ENCODE measurements at regions not wholly inside any gene's neighbourhood (a gene's known extent, or its start where the extent isn't known, plus 50 kb on each side); places are given as distances from the start of the nearest gene placed in this dataset.

- FAIRE-seq, result no peak
- DNase-seq (ENCODE audit: insufficient read length, low spot score), result no peak
- peak; percentile 46; the same call in 1 of the 2 replicates for TF ChIP-seq SPI1 (IDR thresholded peaks at IDR 0.05; ENCODE audit: low read depth, low read length)
- TF ChIP-seq POLR2AphosphoS5 (IDR thresholded peaks at IDR 0.05; ENCODE audit: low read depth, low read length), result no peak
Measured at GRCh38 chr7:20267482-20267881, 50.3 kb upstream of the MACC1 start.

- TF ChIP-seq TAF1 (IDR thresholded peaks at IDR 0.05; ENCODE audit: low read depth, low read length), result no peak
- no peak for TF ChIP-seq PAX5 (IDR thresholded peaks at IDR 0.05; ENCODE audit: insufficient read depth, low read length, severe bottlenecking)
- TF ChIP-seq POU2F2 (IDR thresholded peaks at IDR 0.05; ENCODE audit: low read depth, low read length), result no peak
- TF ChIP-seq POLR2AphosphoS5 (IDR thresholded peaks at IDR 0.05; ENCODE audit: low read depth, low read length), result no peak
- TF ChIP-seq POLR2A (IDR thresholded peaks at IDR 0.05; ENCODE audit: low read depth, low read length), result no peak
- no peak for TF ChIP-seq SPI1 (IDR thresholded peaks at IDR 0.05; ENCODE audit: low read depth, low read length)
- FAIRE-seq, result no peak
Measured at GRCh38 chr7:20268824-20269223, 51.6 kb upstream of the MACC1 start.

GRCh38 chr7:20269726-20270125 is 52.5 kb upstream of the MACC1 start:
- TF ChIP-seq PAX5 (IDR thresholded peaks at IDR 0.05; ENCODE audit: insufficient read depth, low read length, severe bottlenecking) (no peak), POU2F2 (IDR thresholded peaks at IDR 0.05; ENCODE audit: low read depth, low read length) (no peak), TAF1 (IDR thresholded peaks at IDR 0.05; ENCODE audit: low read depth, low read length) (no peak), POLR2AphosphoS5 (IDR thresholded peaks at IDR 0.05; ENCODE audit: low read depth, low read length) (no peak), POLR2A (IDR thresholded peaks at IDR 0.05; ENCODE audit: low read depth, low read length) (no peak), SPI1 (IDR thresholded peaks at IDR 0.05; ENCODE audit: low read depth, low read length) (no peak)
- no peak for DNase-seq (ENCODE audit: insufficient read length, low spot score)
- peak; percentile 9 for FAIRE-seq

More at GRCh38 chr7:20268824-20269223, 51.6 kb upstream of the MACC1 start:
- DNase-seq (ENCODE audit: insufficient read length, low spot score), result no peak

- FAIRE-seq, result no peak
- no peak for DNase-seq (ENCODE audit: insufficient read length, low spot score)
- TF ChIP-seq POLR2AphosphoS5 (IDR thresholded peaks at IDR 0.05; ENCODE audit: low read depth, low read length) (no peak), SPI1 (IDR thresholded peaks at IDR 0.05; ENCODE audit: low read depth, low read length) (no peak), PAX5 (IDR thresholded peaks at IDR 0.05; ENCODE audit: insufficient read depth, low read length, severe bottlenecking) (no peak), POU2F2 (IDR thresholded peaks at IDR 0.05; ENCODE audit: low read depth, low read length) (no peak), TAF1 (IDR thresholded peaks at IDR 0.05; ENCODE audit: low read depth, low read length) (no peak), POLR2A (IDR thresholded peaks at IDR 0.05; ENCODE audit: low read depth, low read length) (no peak)
Measured at GRCh38 chr7:20270371-20270770, 53.2 kb upstream of the MACC1 start.

- FAIRE-seq (peak; percentile 87), DNase-seq (ENCODE audit: insufficient read length, low spot score) (no peak)
- TF ChIP-seq POLR2AphosphoS5 (IDR thresholded peaks at IDR 0.05; ENCODE audit: low read depth, low read length), result no peak
- no peak for TF ChIP-seq PAX5 (IDR thresholded peaks at IDR 0.05; ENCODE audit: insufficient read depth, low read length, severe bottlenecking)
Measured at GRCh38 chr7:20270867-20271266, 53.7 kb upstream of the MACC1 start.

GRCh38 chr7:20275637-20276036 is 55.1 kb upstream of the ITGB8 start:
- TF ChIP-seq TAF1 (IDR thresholded peaks at IDR 0.05; ENCODE audit: low read depth, low read length), result no peak
- no peak for TF ChIP-seq POLR2A (IDR thresholded peaks at IDR 0.05; ENCODE audit: low read depth, low read length)
- TF ChIP-seq POU2F2 (IDR thresholded peaks at IDR 0.05; ENCODE audit: low read depth, low read length), result no peak
- no peak for TF ChIP-seq POLR2AphosphoS5 (IDR thresholded peaks at IDR 0.05; ENCODE audit: low read depth, low read length)
- no peak for TF ChIP-seq PAX5 (IDR thresholded peaks at IDR 0.05; ENCODE audit: insufficient read depth, low read length, severe bottlenecking)
- no peak for TF ChIP-seq SPI1 (IDR thresholded peaks at IDR 0.05; ENCODE audit: low read depth, low read length)
- DNase-seq (ENCODE audit: insufficient read length, low spot score), result no peak
- no peak for FAIRE-seq

- no peak for DNase-seq (ENCODE audit: insufficient read length, low spot score)
- TF ChIP-seq SPI1 (IDR thresholded peaks at IDR 0.05; ENCODE audit: low read depth, low read length) (no peak), TAF1 (IDR thresholded peaks at IDR 0.05; ENCODE audit: low read depth, low read length) (no peak), POU2F2 (IDR thresholded peaks at IDR 0.05; ENCODE audit: low read depth, low read length) (no peak), POLR2A (IDR thresholded peaks at IDR 0.05; ENCODE audit: low read depth, low read length) (no peak), PAX5 (IDR thresholded peaks at IDR 0.05; ENCODE audit: insufficient read depth, low read length, severe bottlenecking) (no peak), POLR2AphosphoS5 (IDR thresholded peaks at IDR 0.05; ENCODE audit: low read depth, low read length) (no peak)
- FAIRE-seq, result peak; percentile 69
Measured at GRCh38 chr7:20276705-20277472, 53.8 kb upstream of the ITGB8 start.

- DNase-seq (ENCODE audit: insufficient read length, low spot score) (no peak), FAIRE-seq (peak; percentile 5)
- no peak for TF ChIP-seq POU2F2 (IDR thresholded peaks at IDR 0.05; ENCODE audit: low read depth, low read length)
- TF ChIP-seq PAX5 (IDR thresholded peaks at IDR 0.05; ENCODE audit: insufficient read depth, low read length, severe bottlenecking), result no peak
- TF ChIP-seq POLR2AphosphoS5 (IDR thresholded peaks at IDR 0.05; ENCODE audit: low read depth, low read length), result no peak
- TF ChIP-seq POLR2A (IDR thresholded peaks at IDR 0.05; ENCODE audit: low read depth, low read length), result no peak
- TF ChIP-seq SPI1 (IDR thresholded peaks at IDR 0.05; ENCODE audit: low read depth, low read length), result no peak
- no peak for TF ChIP-seq TAF1 (IDR thresholded peaks at IDR 0.05; ENCODE audit: low read depth, low read length)
Measured at GRCh38 chr7:20279979-20280378, 50.7 kb upstream of the ITGB8 start.

GRCh38 chr7:20280475-20281351 is 50.0 kb upstream of the ITGB8 start:
- no peak for DNase-seq (ENCODE audit: insufficient read length, low spot score)
- TF ChIP-seq PAX5 (IDR thresholded peaks at IDR 0.05; ENCODE audit: insufficient read depth, low read length, severe bottlenecking), result no peak
- TF ChIP-seq SPI1 (IDR thresholded peaks at IDR 0.05; ENCODE audit: low read depth, low read length), result no peak
- no peak for TF ChIP-seq POU2F2 (IDR thresholded peaks at IDR 0.05; ENCODE audit: low read depth, low read length)
- no peak for TF ChIP-seq POLR2AphosphoS5 (IDR thresholded peaks at IDR 0.05; ENCODE audit: low read depth, low read length)
- no peak for TF ChIP-seq POLR2A (IDR thresholded peaks at IDR 0.05; ENCODE audit: low read depth, low read length)
- TF ChIP-seq TAF1 (IDR thresholded peaks at IDR 0.05; ENCODE audit: low read depth, low read length), result no peak
- FAIRE-seq, result no peak

Data from GM12891 (cell line).